Brain microvascular endothelial cell (primary cell): ENCODE measurements at regions not wholly inside any gene's neighbourhood (a gene's known extent, or its start where the extent isn't known, plus 50 kb on each side); places are given as distances from the start of the nearest gene placed in this dataset.

Source experiments
- DNase-seq: peaks from one replicate; pipeline ENCODE4 v3.0.0-alpha.2; 2020
- H3K27ac ChIP-seq: fragments of 250-450 bp; sonication (Bioruptor Pico); 2 replicates; pipeline ENCODE4 v1.5.1; 2020; ENCODE audit warnings: mild to moderate bottlenecking, moderate library complexity
- H3K27me3 ChIP-seq: fragments of 250-450 bp; sonication (Bioruptor Pico); replicated peaks from 2 replicates; pipeline ENCODE4 v1.5.1; 2020; ENCODE audit warnings: mild to moderate bottlenecking
- H3K36me3 ChIP-seq: fragments of 250-450 bp; sonication (Bioruptor Pico); replicated peaks from 2 replicates; pipeline ENCODE4 v1.5.1; 2020; ENCODE audit warnings: mild to moderate bottlenecking
- H3K4me3 ChIP-seq: 2 replicates; pipeline ENCODE4 v1.5.1; 2011; ENCODE audit warnings: low read depth, mild to moderate bottlenecking, control low read depth, low read length, moderate library complexity
- in situ Hi-C: cut with HindIII; loops from 2 replicates; pipeline ENCODE4 v1.10.0; 2017; ENCODE audit warnings: low sequenced_read_pairs, low pct_ligation_motif_present
- TF ChIP-seq, protein P1 (sequence below): IDR thresholded peaks from 2 replicates; pipeline ENCODE4 v1.5.1; 2011; ENCODE audit warnings: low read depth, mild to moderate bottlenecking, moderate library complexity, low read length, control low read depth, inconsistent platforms; ENCODE audit errors: missing control alignments

DNA sequence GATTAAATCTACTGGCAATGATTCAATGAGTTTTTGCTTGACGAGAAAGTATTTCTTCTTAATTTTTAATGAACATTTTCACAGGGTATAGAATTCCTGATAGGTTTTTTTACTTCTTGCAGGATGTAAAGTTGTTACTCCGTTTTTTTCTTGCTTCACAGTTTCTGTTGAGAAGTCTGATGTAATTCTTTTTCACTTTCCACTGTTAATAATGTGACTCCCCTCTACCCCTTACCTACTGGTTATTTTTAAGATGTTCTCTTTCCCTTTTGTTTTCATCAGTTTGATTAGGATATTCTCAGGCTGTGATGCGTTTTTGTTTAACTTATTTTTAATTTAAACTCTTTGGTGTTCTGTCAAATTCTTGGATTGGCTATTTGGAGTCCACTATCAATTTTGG, 933.9 kb upstream of the PIK3C3 start:
- Histone ChIP-seq H3K27ac (no peak overlapping the region), H3K27me3 (no peaks in the 10 kb centered on the region), H3K36me3 (no peaks in the 10 kb centered on the region), H3K4me3 (no peak overlapping the region)
- no peak for DNase-seq
- in situ Hi-C loops, result no loop called here
- TF ChIP-seq, protein P1, sequence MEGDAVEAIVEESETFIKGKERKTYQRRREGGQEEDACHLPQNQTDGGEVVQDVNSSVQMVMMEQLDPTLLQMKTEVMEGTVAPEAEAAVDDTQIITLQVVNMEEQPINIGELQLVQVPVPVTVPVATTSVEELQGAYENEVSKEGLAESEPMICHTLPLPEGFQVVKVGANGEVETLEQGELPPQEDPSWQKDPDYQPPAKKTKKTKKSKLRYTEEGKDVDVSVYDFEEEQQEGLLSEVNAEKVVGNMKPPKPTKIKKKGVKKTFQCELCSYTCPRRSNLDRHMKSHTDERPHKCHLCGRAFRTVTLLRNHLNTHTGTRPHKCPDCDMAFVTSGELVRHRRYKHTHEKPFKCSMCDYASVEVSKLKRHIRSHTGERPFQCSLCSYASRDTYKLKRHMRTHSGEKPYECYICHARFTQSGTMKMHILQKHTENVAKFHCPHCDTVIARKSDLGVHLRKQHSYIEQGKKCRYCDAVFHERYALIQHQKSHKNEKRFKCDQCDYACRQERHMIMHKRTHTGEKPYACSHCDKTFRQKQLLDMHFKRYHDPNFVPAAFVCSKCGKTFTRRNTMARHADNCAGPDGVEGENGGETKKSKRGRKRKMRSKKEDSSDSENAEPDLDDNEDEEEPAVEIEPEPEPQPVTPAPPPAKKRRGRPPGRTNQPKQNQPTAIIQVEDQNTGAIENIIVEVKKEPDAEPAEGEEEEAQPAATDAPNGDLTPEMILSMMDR, result no peak

DNA sequence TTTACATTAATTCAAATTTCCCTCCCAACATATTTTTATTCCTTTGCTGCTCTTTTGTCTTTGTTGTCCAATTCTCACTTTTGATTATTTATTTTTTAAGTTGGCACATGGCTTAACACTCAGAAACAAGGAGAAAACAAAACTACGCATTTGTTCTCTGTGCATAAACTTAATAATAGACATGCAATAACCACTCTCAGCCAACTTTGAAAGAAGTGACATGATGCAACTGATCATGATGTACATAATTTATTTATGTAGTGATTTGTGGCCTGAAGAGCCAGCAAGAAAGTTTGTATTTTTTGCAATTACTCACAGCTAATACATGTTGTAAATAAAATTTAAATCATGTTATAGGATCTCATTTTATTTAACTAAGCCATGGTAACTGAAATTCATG, 942.8 kb upstream of the PIK3C3 start:
- Histone ChIP-seq H3K27me3 (no peaks in the 10 kb centered on the region), H3K27ac (no peak overlapping the region), H3K4me3 (no peak overlapping the region), H3K36me3 (no peaks in the 10 kb centered on the region)
- in situ Hi-C loops, result no loop called here
- DNase-seq, result no peak
- TF ChIP-seq, protein P1, result no peak

DNA sequence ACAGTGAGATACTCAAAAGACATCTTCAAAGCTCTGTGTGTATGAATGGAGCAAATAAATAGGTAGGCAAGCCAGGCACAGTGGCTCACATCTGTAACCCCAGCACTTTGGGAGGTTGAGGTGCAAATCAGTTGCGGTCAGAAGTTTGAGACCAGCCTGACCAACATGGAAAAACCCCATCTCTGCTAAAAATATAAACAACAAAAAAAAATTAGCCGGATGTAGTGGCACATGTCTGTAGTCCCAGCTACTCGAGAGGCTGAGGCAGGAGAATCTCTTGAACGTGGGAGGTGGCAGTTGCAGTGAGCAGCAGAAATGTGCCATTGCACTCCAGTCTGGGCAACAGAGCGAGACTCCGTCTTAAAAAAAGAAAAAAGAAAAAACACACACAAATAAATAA, 945.1 kb upstream of the PIK3C3 start:
- Histone ChIP-seq H3K4me3 (no peak overlapping the region), H3K27me3 (no peaks in the 10 kb centered on the region), H3K36me3 (no peaks in the 10 kb centered on the region), H3K27ac (no peak overlapping the region)
- no peak for DNase-seq
- in situ Hi-C loops, result no loop called here
- TF ChIP-seq, protein P1, result no peak

DNA sequence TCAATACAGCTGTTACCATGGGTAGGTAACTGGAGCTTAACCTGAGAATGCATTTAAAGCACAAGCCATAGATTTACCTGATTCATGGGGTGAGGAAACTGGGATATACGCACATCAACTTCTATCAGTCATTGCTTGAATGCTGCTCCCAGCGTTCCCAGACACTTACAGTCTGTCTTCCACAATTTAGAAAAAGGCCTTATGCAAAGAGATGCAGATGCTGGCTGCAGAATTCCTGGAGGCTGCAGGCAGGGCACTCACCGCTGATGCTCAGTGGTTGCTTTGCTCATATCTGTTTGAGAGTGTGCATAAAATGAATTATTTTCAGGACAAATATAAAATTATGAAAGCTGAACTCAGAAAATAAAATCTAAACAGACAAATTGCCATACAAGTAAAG, 950.7 kb upstream of the PIK3C3 start:
- TF ChIP-seq, protein P1, result no peak
- no peaks in the 10 kb centered on the region for H3K27me3 ChIP-seq
- no peak for DNase-seq
- H3K27ac ChIP-seq, result no peak overlapping the region
- in situ Hi-C loops, result no loop called here
- H3K36me3 ChIP-seq, result no peaks in the 10 kb centered on the region
- H3K4me3 ChIP-seq, result no peak overlapping the region

DNA sequence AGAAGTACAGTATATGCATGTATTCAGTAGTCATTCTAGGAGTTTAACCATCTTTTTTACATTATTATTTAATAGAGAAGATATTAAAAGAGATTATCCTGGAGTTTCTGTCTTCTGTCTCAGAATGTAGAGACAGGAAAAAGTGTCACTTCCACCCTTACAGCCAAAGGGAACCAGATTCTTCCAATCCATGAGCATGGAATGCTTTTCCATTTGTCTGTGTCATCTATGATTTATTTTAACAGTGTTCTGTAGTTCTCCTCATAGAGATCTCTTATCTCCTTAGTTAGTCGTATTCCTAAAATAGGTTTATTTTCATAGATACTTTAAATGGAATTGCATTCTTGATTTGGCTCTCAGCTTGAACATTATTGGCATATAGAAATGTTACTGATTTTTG, 959.5 kb upstream of the PIK3C3 start:
- in situ Hi-C loops, result no loop called here
- no peak for DNase-seq
- TF ChIP-seq, protein P1, result no peak

DNA sequence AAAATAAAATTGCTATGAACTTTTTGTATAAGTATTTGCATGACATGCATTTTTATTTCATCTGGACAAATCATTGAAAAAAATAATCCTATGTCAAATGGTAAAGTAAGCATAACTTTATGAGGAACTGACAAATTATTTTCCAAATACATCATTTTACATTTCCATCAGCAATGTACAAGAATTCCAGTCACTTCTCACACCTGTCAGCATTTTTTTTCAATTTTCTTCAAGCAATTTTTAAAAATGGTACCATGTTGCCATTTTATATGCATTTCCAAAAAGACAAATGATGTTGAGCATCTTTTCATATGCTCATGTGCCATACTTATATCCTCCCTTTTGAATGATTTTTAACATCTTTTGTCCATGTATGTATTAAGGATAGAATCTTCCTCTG, 961.7 kb upstream of the PIK3C3 start:
- in situ Hi-C loops, result no loop called here
- Histone ChIP-seq H3K27ac (no peak overlapping the region), H3K4me3 (no peak overlapping the region), H3K27me3 (no peaks in the 10 kb centered on the region), H3K36me3 (no peaks in the 10 kb centered on the region)
- no peak for DNase-seq
- TF ChIP-seq, protein P1, result no peak

More for the DNA sequence above, 959.5 kb upstream of the PIK3C3 start:
- no peak overlapping the region for H3K4me3 ChIP-seq
- no peak overlapping the region for H3K27ac ChIP-seq
- H3K36me3 ChIP-seq, result no peaks in the 10 kb centered on the region
- H3K27me3 ChIP-seq, result no peaks in the 10 kb centered on the region
